ENCODE measurements at regions not wholly inside any gene's neighbourhood (a gene's known extent, or its start where the extent isn't known, plus 50 kb on each side); places are given as distances from the start of the nearest gene placed in this dataset.

GRCh38 chr14:28536889-28537288 lies 229.7 kb upstream of the FOXG1 start:
- no peak for DNase-seq (ENCODE audit: extremely low spot score)
- TF ChIP-seq LEF1 (IDR thresholded peaks at IDR 0.05; ENCODE audit: borderline replicate concordance): no peak
- TF ChIP-seq FOXA1 (IDR thresholded peaks at IDR 0.05): no peak
- TF ChIP-seq HDGF (IDR thresholded peaks at IDR 0.05; ENCODE audit: borderline replicate concordance): no peak
- TF ChIP-seq SP1 (IDR thresholded peaks at IDR 0.05): no peak
- TF ChIP-seq PKNOX1 (IDR thresholded peaks at IDR 0.05): no peak
- no peak for TF ChIP-seq FOXK2 (IDR thresholded peaks at IDR 0.05)
- no peak for TF ChIP-seq SUZ12 (IDR thresholded peaks at IDR 0.05)
- TF ChIP-seq L3MBTL2 (conservative IDR thresholded peaks at IDR 0.05): no peak
- no peak for TF ChIP-seq FOXM1 (IDR thresholded peaks at IDR 0.05; ENCODE audit: borderline replicate concordance)
- no peak for TF ChIP-seq CTBP1 (IDR thresholded peaks at IDR 0.05; ENCODE audit: borderline replicate concordance)
- no peak for TF ChIP-seq ARNT (IDR thresholded peaks at IDR 0.05)
- no peak for TF ChIP-seq BHLHE40 (IDR thresholded peaks at IDR 0.05; ENCODE audit: borderline replicate concordance)
- TF ChIP-seq ZNF384 (IDR thresholded peaks at IDR 0.05): no peak
- TF ChIP-seq TARDBP (IDR thresholded peaks at IDR 0.05): no peak
- no peak for TF ChIP-seq NFRKB (IDR thresholded peaks at IDR 0.05)
- no peak for TF ChIP-seq ELF4 (IDR thresholded peaks at IDR 0.05)
- ChIA-PET POLR2A (no interaction called here), CTCF (interaction anchor here (0.5 kb wide), 1 partner anchor 862 kb away, joined by 3 read pairs; no protein-coding TSS in a partner anchor)

DNA sequence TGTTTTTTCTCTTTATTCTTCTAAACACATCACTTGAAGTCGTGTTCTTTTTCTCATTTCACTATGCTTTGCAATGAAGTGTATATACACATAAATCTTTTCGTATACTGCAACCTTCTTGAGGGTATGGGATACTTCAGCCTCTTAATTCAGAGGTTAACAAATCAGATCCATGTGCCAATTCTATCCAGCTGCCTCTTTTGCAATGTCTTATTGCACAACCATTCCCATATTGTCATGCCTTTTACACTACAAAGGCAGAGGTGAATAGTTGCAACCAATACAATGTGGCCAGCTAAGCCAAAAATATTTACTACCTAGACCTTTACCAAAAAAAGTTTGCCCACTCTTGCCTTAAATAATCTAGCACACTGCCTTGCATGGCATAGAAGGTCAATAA lies 224.5 kb upstream of the FOXG1 start:
- DNase-seq (ENCODE audit: extremely low spot score): no peak
- ChIA-PET CTCF (no interaction called here), POLR2A (no interaction called here)
- TF ChIP-seq L3MBTL2 (conservative IDR thresholded peaks at IDR 0.05) (no peak), FOXA1 (IDR thresholded peaks at IDR 0.05) (no peak), TARDBP (IDR thresholded peaks at IDR 0.05) (no peak), BHLHE40 (IDR thresholded peaks at IDR 0.05; ENCODE audit: borderline replicate concordance) (no peak), LEF1 (IDR thresholded peaks at IDR 0.05; ENCODE audit: borderline replicate concordance) (no peak), HDGF (IDR thresholded peaks at IDR 0.05; ENCODE audit: borderline replicate concordance) (no peak), PKNOX1 (IDR thresholded peaks at IDR 0.05) (no peak), NFRKB (IDR thresholded peaks at IDR 0.05) (no peak), SUZ12 (IDR thresholded peaks at IDR 0.05) (no peak), CTBP1 (IDR thresholded peaks at IDR 0.05; ENCODE audit: borderline replicate concordance) (no peak), SP1 (IDR thresholded peaks at IDR 0.05) (no peak), ARNT (IDR thresholded peaks at IDR 0.05) (no peak), FOXK2 (IDR thresholded peaks at IDR 0.05) (no peak), ZNF384 (IDR thresholded peaks at IDR 0.05) (no peak), ELF4 (IDR thresholded peaks at IDR 0.05) (no peak), FOXM1 (IDR thresholded peaks at IDR 0.05; ENCODE audit: borderline replicate concordance) (no peak)

DNA sequence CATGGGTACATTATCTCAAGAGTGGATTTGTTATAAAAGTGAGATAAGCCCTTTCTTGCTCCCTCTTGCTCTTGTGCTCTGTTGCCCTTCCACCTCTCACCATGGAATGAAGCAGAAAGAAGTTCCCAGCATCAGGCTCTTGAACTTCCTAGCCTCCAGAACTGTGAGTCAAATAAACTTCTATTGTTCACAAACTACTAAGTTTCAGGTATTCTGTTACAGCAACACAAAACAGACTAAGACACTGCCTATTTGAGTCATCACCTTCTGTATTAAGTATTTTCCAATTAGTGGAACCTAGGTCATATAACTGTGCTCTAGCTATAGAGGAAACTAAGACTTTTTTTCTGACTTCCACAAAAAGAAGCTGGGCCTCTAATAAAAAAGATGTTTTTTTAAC lies 201.2 kb upstream of the FOXG1 start:
- POLR2A ChIA-PET: no interaction called here
- TF ChIP-seq FOXK2 (IDR thresholded peaks at IDR 0.05) (no peak), LEF1 (IDR thresholded peaks at IDR 0.05; ENCODE audit: borderline replicate concordance) (no peak), FOXM1 (IDR thresholded peaks at IDR 0.05; ENCODE audit: borderline replicate concordance) (no peak), ARNT (IDR thresholded peaks at IDR 0.05) (no peak), BHLHE40 (IDR thresholded peaks at IDR 0.05; ENCODE audit: borderline replicate concordance) (no peak), FOXA1 (IDR thresholded peaks at IDR 0.05) (no peak)
- CTCF ChIA-PET: no interaction called here
- no peak for DNase-seq (ENCODE audit: extremely low spot score)

GRCh38 chr14:28570391-28570790 lies 196.2 kb upstream of the FOXG1 start:
- TF ChIP-seq SUZ12 (IDR thresholded peaks at IDR 0.05) (no peak), TARDBP (IDR thresholded peaks at IDR 0.05) (no peak), FOXA1 (IDR thresholded peaks at IDR 0.05) (no peak), ZNF384 (IDR thresholded peaks at IDR 0.05) (no peak), HDGF (IDR thresholded peaks at IDR 0.05; ENCODE audit: borderline replicate concordance) (no peak), L3MBTL2 (conservative IDR thresholded peaks at IDR 0.05) (no peak), LEF1 (IDR thresholded peaks at IDR 0.05; ENCODE audit: borderline replicate concordance) (no peak), PKNOX1 (IDR thresholded peaks at IDR 0.05) (no peak), ELF4 (IDR thresholded peaks at IDR 0.05) (no peak), CTBP1 (IDR thresholded peaks at IDR 0.05; ENCODE audit: borderline replicate concordance) (no peak), ARNT (IDR thresholded peaks at IDR 0.05) (no peak), FOXM1 (IDR thresholded peaks at IDR 0.05; ENCODE audit: borderline replicate concordance) (no peak), NFRKB (IDR thresholded peaks at IDR 0.05) (no peak), FOXK2 (IDR thresholded peaks at IDR 0.05) (no peak), BHLHE40 (IDR thresholded peaks at IDR 0.05; ENCODE audit: borderline replicate concordance) (no peak), SP1 (IDR thresholded peaks at IDR 0.05) (no peak)
- ChIA-PET POLR2A (no interaction called here), CTCF (no interaction called here)
- no peak for DNase-seq (ENCODE audit: extremely low spot score)

- no peak for DNase-seq (ENCODE audit: extremely low spot score)
- no peak for TF ChIP-seq SUZ12 (IDR thresholded peaks at IDR 0.05)
- POLR2A ChIA-PET: no interaction called here
- CTCF ChIA-PET: no interaction called here
Measured at GRCh38 chr14:28571636-28572035, 195.0 kb upstream of the FOXG1 start.

GRCh38 chr14:28576523-28576922 lies 190.1 kb upstream of the FOXG1 start:
- TF ChIP-seq ELF4 (IDR thresholded peaks at IDR 0.05): no peak
- no peak for TF ChIP-seq SUZ12 (IDR thresholded peaks at IDR 0.05)
- TF ChIP-seq HDGF (IDR thresholded peaks at IDR 0.05; ENCODE audit: borderline replicate concordance): no peak
- no peak for TF ChIP-seq SP1 (IDR thresholded peaks at IDR 0.05)
- TF ChIP-seq PKNOX1 (IDR thresholded peaks at IDR 0.05): no peak
- TF ChIP-seq ARNT (IDR thresholded peaks at IDR 0.05): no peak
- TF ChIP-seq L3MBTL2 (conservative IDR thresholded peaks at IDR 0.05): no peak
- TF ChIP-seq LEF1 (IDR thresholded peaks at IDR 0.05; ENCODE audit: borderline replicate concordance): no peak
- TF ChIP-seq NFRKB (IDR thresholded peaks at IDR 0.05): no peak
- no peak for TF ChIP-seq FOXA1 (IDR thresholded peaks at IDR 0.05)
- no peak for TF ChIP-seq CTBP1 (IDR thresholded peaks at IDR 0.05; ENCODE audit: borderline replicate concordance)
- no peak for TF ChIP-seq TARDBP (IDR thresholded peaks at IDR 0.05)
- no peak for TF ChIP-seq FOXM1 (IDR thresholded peaks at IDR 0.05; ENCODE audit: borderline replicate concordance)
- TF ChIP-seq BHLHE40 (IDR thresholded peaks at IDR 0.05; ENCODE audit: borderline replicate concordance): no peak
- no peak for TF ChIP-seq ZNF384 (IDR thresholded peaks at IDR 0.05)
- TF ChIP-seq FOXK2 (IDR thresholded peaks at IDR 0.05): no peak
- POLR2A ChIA-PET: no interaction called here
- no peak for DNase-seq (ENCODE audit: extremely low spot score)
- CTCF ChIA-PET: no interaction called here

Data from HEK293T (cell line).